ENCODE measurements at regions not wholly inside any gene's neighbourhood (a gene's known extent, or its start where the extent isn't known, plus 50 kb on each side); places are given as distances from the start of the nearest gene placed in this dataset.
"Not testable (repeated sequence)": the region's sequence is repeated elsewhere in the genome, so short reads cannot be mapped to it uniquely, and the experiment has no call there.

- ChIA-PET CTCF (no interaction called here), POLR2A (no interaction called here)
- DNase-seq (ENCODE audit: extremely low spot score), result no peak
- TF ChIP-seq BHLHE40 (IDR thresholded peaks at IDR 0.05; ENCODE audit: borderline replicate concordance) (no peak), NFRKB (IDR thresholded peaks at IDR 0.05) (no peak), L3MBTL2 (conservative IDR thresholded peaks at IDR 0.05) (no peak), ARNT (IDR thresholded peaks at IDR 0.05) (no peak), SUZ12 (IDR thresholded peaks at IDR 0.05) (no peak), ELF4 (IDR thresholded peaks at IDR 0.05) (no peak), HDGF (IDR thresholded peaks at IDR 0.05; ENCODE audit: borderline replicate concordance) (no peak), FOXM1 (IDR thresholded peaks at IDR 0.05; ENCODE audit: borderline replicate concordance) (no peak), TARDBP (IDR thresholded peaks at IDR 0.05) (no peak)
These were observed 456.5 kb upstream of the ANO5 start for GRCh38 chr11:21736404-21736803.

GRCh38 chr11:21752475-21753243 is 440.2 kb upstream of the ANO5 start:
- DNase-seq (ENCODE audit: extremely low spot score); CTCF ChIA-PET; POLR2A ChIA-PET: not testable (repeated sequence)

- CTCF ChIA-PET; DNase-seq (ENCODE audit: extremely low spot score); POLR2A ChIA-PET: not testable (repeated sequence)
These were observed 439.6 kb upstream of the ANO5 start for GRCh38 chr11:21753244-21753767.

- DNase-seq (ENCODE audit: extremely low spot score), result no peak
- TF ChIP-seq LEF1 (IDR thresholded peaks at IDR 0.05; ENCODE audit: borderline replicate concordance) (no peak), PKNOX1 (IDR thresholded peaks at IDR 0.05) (no peak), HDGF (IDR thresholded peaks at IDR 0.05; ENCODE audit: borderline replicate concordance) (no peak), BHLHE40 (IDR thresholded peaks at IDR 0.05; ENCODE audit: borderline replicate concordance) (no peak)
- ChIA-PET CTCF (no interaction called here), POLR2A (no interaction called here)
These were observed 431.9 kb upstream of the ANO5 start for GRCh38 chr11:21761000-21761399.

GRCh38 chr11:21768388-21768787 is 424.5 kb upstream of the ANO5 start:
- DNase-seq (ENCODE audit: extremely low spot score), result no peak
- TF ChIP-seq FOXA1 (IDR thresholded peaks at IDR 0.05) (no peak), SP1 (IDR thresholded peaks at IDR 0.05) (no peak), CTBP1 (IDR thresholded peaks at IDR 0.05; ENCODE audit: borderline replicate concordance) (no peak), ELF4 (IDR thresholded peaks at IDR 0.05) (no peak), SUZ12 (IDR thresholded peaks at IDR 0.05) (no peak), NFRKB (IDR thresholded peaks at IDR 0.05) (no peak)
- ChIA-PET POLR2A (no interaction called here), CTCF (no interaction called here)

- POLR2A ChIA-PET, result no interaction called here
- DNase-seq (ENCODE audit: extremely low spot score), result no peak
- TF ChIP-seq NFRKB (IDR thresholded peaks at IDR 0.05) (no peak), FOXA1 (IDR thresholded peaks at IDR 0.05) (no peak), ELF4 (IDR thresholded peaks at IDR 0.05) (no peak), L3MBTL2 (conservative IDR thresholded peaks at IDR 0.05) (no peak), FOXK2 (IDR thresholded peaks at IDR 0.05) (no peak), CTBP1 (IDR thresholded peaks at IDR 0.05; ENCODE audit: borderline replicate concordance) (no peak), HDGF (IDR thresholded peaks at IDR 0.05; ENCODE audit: borderline replicate concordance) (no peak), SUZ12 (IDR thresholded peaks at IDR 0.05) (no peak), SP1 (IDR thresholded peaks at IDR 0.05) (no peak), BHLHE40 (IDR thresholded peaks at IDR 0.05; ENCODE audit: borderline replicate concordance) (no peak), ARNT (IDR thresholded peaks at IDR 0.05) (no peak), TARDBP (IDR thresholded peaks at IDR 0.05) (no peak), ZNF384 (IDR thresholded peaks at IDR 0.05) (no peak), PKNOX1 (IDR thresholded peaks at IDR 0.05) (no peak), FOXM1 (IDR thresholded peaks at IDR 0.05; ENCODE audit: borderline replicate concordance) (no peak), LEF1 (IDR thresholded peaks at IDR 0.05; ENCODE audit: borderline replicate concordance) (no peak)
- CTCF ChIA-PET, result no interaction called here
These were observed 423.7 kb upstream of the ANO5 start for GRCh38 chr11:21769188-21769587.

GRCh38 chr11:21771097-21771496 is 421.8 kb upstream of the ANO5 start:
- no peak for DNase-seq (ENCODE audit: extremely low spot score)
- CTCF ChIA-PET, result no interaction called here
- TF ChIP-seq FOXK2 (IDR thresholded peaks at IDR 0.05) (no peak), CTBP1 (IDR thresholded peaks at IDR 0.05; ENCODE audit: borderline replicate concordance) (no peak), SP1 (IDR thresholded peaks at IDR 0.05) (no peak), ARNT (IDR thresholded peaks at IDR 0.05) (no peak), ELF4 (IDR thresholded peaks at IDR 0.05) (no peak), TARDBP (IDR thresholded peaks at IDR 0.05) (no peak), NFRKB (IDR thresholded peaks at IDR 0.05) (no peak), PKNOX1 (IDR thresholded peaks at IDR 0.05) (no peak), FOXM1 (IDR thresholded peaks at IDR 0.05; ENCODE audit: borderline replicate concordance) (no peak), L3MBTL2 (conservative IDR thresholded peaks at IDR 0.05) (no peak), ZNF384 (IDR thresholded peaks at IDR 0.05) (no peak), FOXA1 (IDR thresholded peaks at IDR 0.05) (no peak), SUZ12 (IDR thresholded peaks at IDR 0.05) (no peak), LEF1 (IDR thresholded peaks at IDR 0.05; ENCODE audit: borderline replicate concordance) (no peak), BHLHE40 (IDR thresholded peaks at IDR 0.05; ENCODE audit: borderline replicate concordance) (no peak), HDGF (IDR thresholded peaks at IDR 0.05; ENCODE audit: borderline replicate concordance) (no peak)
- POLR2A ChIA-PET, result no interaction called here

Data from HEK293T (cell line).